ENCODE measurements at regions not wholly inside any gene's neighbourhood (a gene's known extent, or its start where the extent isn't known, plus 50 kb on each side); places are given as distances from the start of the nearest gene placed in this dataset.

DNA sequence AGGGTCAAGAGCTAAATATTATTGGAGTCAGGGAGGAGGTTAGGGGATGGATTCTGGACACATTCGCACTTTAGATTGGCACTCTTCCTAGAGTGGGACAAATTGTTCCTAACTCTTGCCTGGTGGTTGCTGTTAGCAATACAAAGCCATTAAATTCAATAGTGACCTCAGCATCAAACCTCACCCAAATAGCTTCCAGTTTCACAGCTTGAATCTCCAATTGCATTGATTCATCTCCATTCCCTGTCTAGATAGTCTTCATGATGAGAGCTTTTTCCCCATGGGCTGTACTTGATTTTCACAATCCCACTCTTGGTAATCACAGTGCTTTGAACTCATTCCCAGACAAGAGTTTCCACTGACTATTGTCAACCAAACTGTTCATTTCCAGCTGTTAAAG is 585.9 kb upstream of the SYT4 start:
- TF ChIP-seq, protein P1, sequence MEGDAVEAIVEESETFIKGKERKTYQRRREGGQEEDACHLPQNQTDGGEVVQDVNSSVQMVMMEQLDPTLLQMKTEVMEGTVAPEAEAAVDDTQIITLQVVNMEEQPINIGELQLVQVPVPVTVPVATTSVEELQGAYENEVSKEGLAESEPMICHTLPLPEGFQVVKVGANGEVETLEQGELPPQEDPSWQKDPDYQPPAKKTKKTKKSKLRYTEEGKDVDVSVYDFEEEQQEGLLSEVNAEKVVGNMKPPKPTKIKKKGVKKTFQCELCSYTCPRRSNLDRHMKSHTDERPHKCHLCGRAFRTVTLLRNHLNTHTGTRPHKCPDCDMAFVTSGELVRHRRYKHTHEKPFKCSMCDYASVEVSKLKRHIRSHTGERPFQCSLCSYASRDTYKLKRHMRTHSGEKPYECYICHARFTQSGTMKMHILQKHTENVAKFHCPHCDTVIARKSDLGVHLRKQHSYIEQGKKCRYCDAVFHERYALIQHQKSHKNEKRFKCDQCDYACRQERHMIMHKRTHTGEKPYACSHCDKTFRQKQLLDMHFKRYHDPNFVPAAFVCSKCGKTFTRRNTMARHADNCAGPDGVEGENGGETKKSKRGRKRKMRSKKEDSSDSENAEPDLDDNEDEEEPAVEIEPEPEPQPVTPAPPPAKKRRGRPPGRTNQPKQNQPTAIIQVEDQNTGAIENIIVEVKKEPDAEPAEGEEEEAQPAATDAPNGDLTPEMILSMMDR (IDR thresholded peaks at IDR 0.05; ENCODE audit: insufficient read depth, low read length, poor library complexity, severe bottlenecking), result no peak
- no peak for TF ChIP-seq EZH2phosphoT487 (conservative IDR thresholded peaks at IDR 0.05; ENCODE audit: low read length)

Measured in SU-DHL-6 (cell line).